Stimulated activated CD4-positive, alpha-beta T cell treated with anti-CD3 and anti-CD28 coated beads, TNF-alpha, amount 100 ng/mL, for 1 hour (primary cell): ENCODE measurements at regions not wholly inside any gene's neighbourhood (a gene's known extent, or its start where the extent isn't known, plus 50 kb on each side); places are given as distances from the start of the nearest gene placed in this dataset.
A peak's percentile ranks its signal among the peaks of the same experiment; 100 is the strongest.

Source experiments
- DNase-seq, 3 donors: peaks; one replicate each; pipeline ENCODE4 v3.0.0-alpha.2; 2020; ENCODE audit warnings: low read depth in 3 of 3, low spot score in 1 of 3

GRCh38 chr6:14452567-14453527 lies 335.3 kb downstream of the CD83 start:
- DNase-seq: no peak

- no peak for DNase-seq
These were observed 336.3 kb downstream of the CD83 start for GRCh38 chr6:14453712-14454472.

- peak in 1 of 3 donors; percentile 4 for DNase-seq
These were observed 336.9 kb downstream of the CD83 start for GRCh38 chr6:14454473-14454775.

- no peak for DNase-seq
These were observed 337.9 kb downstream of the CD83 start for GRCh38 chr6:14455427-14455826.

GRCh38 chr6:14455876-14456648 lies 338.5 kb downstream of the CD83 start:
- no peak for DNase-seq

- no peak for DNase-seq
These were observed 339.4 kb downstream of the CD83 start for GRCh38 chr6:14456941-14457340.

GRCh38 chr6:14458669-14459266 lies 341.2 kb downstream of the CD83 start:
- DNase-seq: no peak

- DNase-seq: no peak
These were observed 341.7 kb downstream of the CD83 start for GRCh38 chr6:14459315-14459714.

GRCh38 chr6:14460556-14460955 lies 343.0 kb downstream of the CD83 start:
- no peak for DNase-seq

GRCh38 chr6:14462135-14462534 lies 344.6 kb downstream of the CD83 start:
- no peak for DNase-seq

GRCh38 chr6:14462566-14462965 lies 345.0 kb downstream of the CD83 start:
- no peak for DNase-seq

- DNase-seq: no peak
These were observed 345.5 kb downstream of the CD83 start for GRCh38 chr6:14463110-14463509.

- DNase-seq: no peak
These were observed 346.5 kb downstream of the CD83 start for GRCh38 chr6:14464055-14464454.

- no peak for DNase-seq
These were observed 347.1 kb downstream of the CD83 start for GRCh38 chr6:14464716-14465115.

GRCh38 chr6:14466278-14466677 lies 348.7 kb downstream of the CD83 start:
- no peak for DNase-seq

- DNase-seq: no peak
These were observed 350.0 kb downstream of the CD83 start for GRCh38 chr6:14467591-14467990.

- DNase-seq: no peak
These were observed 351.2 kb downstream of the CD83 start for GRCh38 chr6:14468647-14469321.

- DNase-seq: no peak
These were observed 352.5 kb downstream of the CD83 start for GRCh38 chr6:14470101-14470500.

- DNase-seq: no peak
These were observed 353.1 kb downstream of the CD83 start for GRCh38 chr6:14470671-14471070.

- DNase-seq: no peak
These were observed 354.8 kb downstream of the CD83 start for GRCh38 chr6:14472255-14472985.
